MCF 10A (cell line): ENCODE measurements at regions not wholly inside any gene's neighbourhood (a gene's known extent, or its start where the extent isn't known, plus 50 kb on each side); places are given as distances from the start of the nearest gene placed in this dataset.

Source experiments
- BruUV-seq: library from RNA; stranded (reverse); fragments of 400-500 nt; replicated peaks from 2 replicates; lab custom pipeline; 2021; lab: Mats Ljungman, UMichigan
- CTCF ChIA-PET: fragments of 300-600 bp; sonication (Branson Sonifier 250); formaldehyde crosslinking; extraction: SDS; loops from one replicate; lab custom pipeline; 2021; ENCODE audit warnings: antibody characterized with exemption, inconsistent platforms; lab: Yijun Ruan, JAX
- POLR2A ChIA-PET: fragments of 300-600, 350-650 bp; sonication (Branson Sonifier 250); formaldehyde crosslinking; extraction: SDS; loops from one replicate; lab custom pipeline; 2020; ENCODE audit warnings: antibody characterized with exemption, inconsistent platforms; lab: Yijun Ruan, JAX
- DNase-seq: peaks from one replicate; pipeline ENCODE4 v3.0.0-alpha.2; 2018; ENCODE audit not compliant: unreplicated experiment
- H3K27ac Mint-ChIP-seq: one replicate; pipeline ENCODE4 v1.8.0; 2022; ENCODE audit warnings: mild to moderate bottlenecking, low read depth, mixed read lengths; ENCODE audit not compliant: unreplicated experiment
- H3K27me3 Mint-ChIP-seq: one replicate; pipeline ENCODE4 v1.8.0; 2022; ENCODE audit warnings: mixed read lengths; ENCODE audit not compliant: insufficient read depth, unreplicated experiment
- H3K36me3 Mint-ChIP-seq: one replicate; pipeline ENCODE4 v1.8.0; 2022; ENCODE audit warnings: mild to moderate bottlenecking, moderate library complexity, mixed read lengths; ENCODE audit not compliant: insufficient read depth, unreplicated experiment
- H3K4me1 Mint-ChIP-seq: one replicate; pipeline ENCODE4 v1.8.0; 2022; ENCODE audit warnings: mixed read lengths; ENCODE audit not compliant: insufficient read depth, unreplicated experiment
- H3K4me3 Mint-ChIP-seq: one replicate; pipeline ENCODE4 v1.8.0; 2022; ENCODE audit warnings: mild to moderate bottlenecking, moderate library complexity, mixed read lengths; ENCODE audit not compliant: unreplicated experiment
- H3K9me3 Mint-ChIP-seq: one replicate; pipeline ENCODE4 v1.8.0; 2022; ENCODE audit warnings: mixed read lengths; ENCODE audit not compliant: unreplicated experiment
- CTCF ChIP-seq: fragments of 200-600 bp; IDR thresholded peaks from one replicate; pipeline ENCODE4 v1.8.0; 2022; ENCODE audit warnings: antibody characterized with exemption, mild to moderate bottlenecking; ENCODE audit not compliant: unreplicated experiment
- intact Hi-C: fragments of 100-400 bp; cut with micrococcal nuclease; formaldehyde crosslinking; loops from 2 replicates; pipeline ENCODE4 v1.14.1; 2022

- Mint-ChIP-seq H3K27me3 (no peaks in the 10 kb centered on the region), H3K4me3 (no peak overlapping the region), H3K9me3 (no peaks in the 10 kb centered on the region), H3K27ac (no peak overlapping the region), H3K4me1 (no peaks in the 10 kb centered on the region), H3K36me3 (no peaks in the 10 kb centered on the region)
- no peak for TF ChIP-seq CTCF
- CTCF ChIA-PET, result no interaction called here
- intact Hi-C loops, result no loop called here
- no peak for DNase-seq
- POLR2A ChIA-PET, result no interaction called here
- BruUV-seq, result no TSS peak
Observed at GRCh38 chr2:104952976-104953375, 84.9 kb upstream of the MRPS9 start.

DNA sequence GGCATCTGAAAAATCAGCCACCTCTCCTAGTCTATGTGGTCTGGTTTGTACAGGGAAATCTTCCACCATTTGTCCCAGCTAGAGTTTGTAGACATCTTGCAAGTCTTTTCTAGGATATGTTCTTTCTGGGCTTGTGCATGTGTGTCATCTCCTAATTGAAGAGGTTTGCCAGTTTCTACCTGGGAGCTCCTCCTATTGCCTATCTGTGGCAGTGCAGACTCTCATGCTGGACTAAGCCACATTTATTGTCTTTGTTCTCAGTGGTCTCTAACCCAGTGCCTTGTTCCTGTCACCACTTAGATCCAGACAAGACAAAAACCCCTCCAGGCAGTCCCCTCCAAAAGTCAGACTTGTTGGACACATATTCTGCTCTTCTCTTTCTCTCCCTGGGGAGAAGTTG is 72.0 kb upstream of the MRPS9 start:
- no peak overlapping the region for H3K4me3 Mint-ChIP-seq
- POLR2A ChIA-PET, result interaction anchor here (0.7 kb wide), 1 partner anchor 1951 kb away, joined by 4 read pairs; no protein-coding TSS in a partner anchor
- no peaks in the 10 kb centered on the region for H3K27me3 Mint-ChIP-seq
- CTCF ChIA-PET, result interaction anchor here (0.6 to 0.7 kb wide), 2 partner anchors 33 to 694 kb away, joined by 3 to 6 read pairs; no protein-coding TSS in a partner anchor
- H3K4me1 Mint-ChIP-seq, result peaks cover 13% of the 10 kb centered on the region
- no peaks in the 10 kb centered on the region for H3K36me3 Mint-ChIP-seq
- no peak for TF ChIP-seq CTCF
- H3K9me3 Mint-ChIP-seq, result peaks cover 16% of the 10 kb centered on the region
- no TSS peak for BruUV-seq
- peak; percentile 9 for DNase-seq
- no peak overlapping the region for H3K27ac Mint-ChIP-seq
- intact Hi-C loops, result no loop called here

DNA sequence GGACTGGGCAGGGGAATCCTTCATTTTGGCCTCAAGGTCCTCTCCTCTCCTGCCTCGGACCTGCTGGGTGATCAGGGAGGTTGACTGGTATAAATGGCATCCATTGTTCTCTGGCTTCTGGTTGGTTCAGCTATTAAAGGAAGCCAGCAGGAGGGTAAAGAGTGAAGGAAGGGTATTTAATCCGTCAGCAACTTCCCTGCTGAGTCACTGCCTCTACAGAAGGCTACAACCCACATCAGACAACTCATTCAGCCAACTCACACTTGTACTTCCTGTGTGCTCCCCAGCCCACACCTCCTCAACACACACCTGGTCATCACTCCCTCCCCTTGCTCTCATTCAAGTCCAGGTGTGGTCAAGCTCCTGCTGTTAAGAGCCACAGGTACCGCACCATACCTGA is 68.3 kb upstream of the MRPS9 start:
- no peak overlapping the region for H3K27ac Mint-ChIP-seq
- POLR2A ChIA-PET, result no interaction called here
- intact Hi-C loops, result no loop called here
- H3K4me3 Mint-ChIP-seq, result no peak overlapping the region
- no peaks in the 10 kb centered on the region for H3K9me3 Mint-ChIP-seq
- H3K27me3 Mint-ChIP-seq, result no peaks in the 10 kb centered on the region
- H3K36me3 Mint-ChIP-seq, result no peaks in the 10 kb centered on the region
- DNase-seq, result peak; percentile 50
- BruUV-seq, result no TSS peak
- no peak for TF ChIP-seq CTCF
- peaks cover 13% of the 10 kb centered on the region for H3K4me1 Mint-ChIP-seq
- CTCF ChIA-PET, result interaction anchor here (0.7 to 1.3 kb wide), 2 partner anchors 145 to 347 kb away, joined by 3 to 5 read pairs; no protein-coding TSS in a partner anchor

DNA sequence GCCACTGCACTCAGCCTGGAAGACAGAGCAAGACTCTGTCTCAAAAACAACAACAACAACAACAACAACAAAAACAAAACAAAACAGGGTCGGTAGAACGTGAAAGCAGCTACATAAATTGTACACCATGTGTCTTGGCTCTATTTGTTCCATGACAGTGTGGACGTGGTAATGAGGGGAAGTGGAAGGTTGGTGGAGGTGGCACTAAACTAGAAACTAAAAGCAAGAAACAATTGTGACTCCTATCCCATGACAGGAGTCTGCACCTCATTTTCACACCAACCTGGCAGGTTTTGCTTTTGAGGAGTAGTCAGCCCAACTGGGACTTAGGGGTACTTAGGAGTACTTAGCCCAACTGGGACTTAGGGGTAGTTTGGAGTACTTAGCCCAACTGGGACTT is 62.5 kb upstream of the MRPS9 start:
- BruUV-seq, result no TSS peak
- ChIA-PET POLR2A (no interaction called here), CTCF (interaction anchor here (0.6 kb wide), 1 partner anchor 8 kb away, joined by 3 read pairs; no protein-coding TSS in a partner anchor)
- Mint-ChIP-seq H3K27ac (no peak overlapping the region), H3K27me3 (no peaks in the 10 kb centered on the region), H3K4me1 (no peaks in the 10 kb centered on the region), H3K36me3 (no peaks in the 10 kb centered on the region), H3K9me3 (no peaks in the 10 kb centered on the region), H3K4me3 (no peak overlapping the region)
- no peak for DNase-seq
- intact Hi-C loops, result no loop called here
- TF ChIP-seq CTCF, result no peak
